ENCODE measurements at regions not wholly inside any gene's neighbourhood (a gene's known extent, or its start where the extent isn't known, plus 50 kb on each side); places are given as distances from the start of the nearest gene placed in this dataset.

DNA sequence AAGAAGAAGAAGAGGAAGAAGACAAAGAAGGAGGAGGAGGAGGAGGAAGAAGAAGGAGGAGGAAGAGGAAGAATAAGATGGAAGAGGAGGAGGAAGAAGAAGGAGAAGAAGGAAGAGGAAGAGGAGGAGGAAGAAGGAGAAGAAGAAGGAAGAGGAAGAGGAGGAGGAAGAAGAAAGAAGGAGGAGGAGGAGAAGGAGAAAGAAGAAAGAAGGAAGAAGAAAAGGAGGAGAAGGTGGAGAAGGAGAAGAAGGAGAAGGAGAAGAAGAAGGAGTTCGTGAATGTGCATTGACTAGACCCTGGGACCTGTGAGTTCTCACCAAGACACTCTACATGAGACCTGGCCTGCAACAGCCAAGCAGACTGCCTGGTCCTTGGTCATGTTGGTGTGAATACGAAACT is 131.7 kb upstream of the ERRFI1 start:
- no peak overlapping the region for H2AFZ ChIP-seq (ENCODE audit: low read length)
- H3K23ac ChIP-seq (ENCODE audit: insufficient read length), result no peak overlapping the region
- DNase-seq (ENCODE audit: low read depth in 1 of 2, low spot score in 2 of 2) (no peak), FAIRE-seq (no peak)
- H3K4me2 ChIP-seq (ENCODE audit: insufficient read depth in 1 of 2, low read depth in 2 of 2, low read length in 2 of 2), result no peak overlapping the region
- H3K79me1 ChIP-seq (ENCODE audit: low read depth, low read length), result no peaks in the 10 kb centered on the region
- ChIA-PET CTCF (ENCODE audit: partially characterized antibody) (no interaction called here), POLR2A (ENCODE audit: partially characterized antibody) (no interaction called here)
- no peak overlapping the region for H3K14ac ChIP-seq (ENCODE audit: insufficient read length)
- no peaks in the 10 kb centered on the region for H3K79me2 ChIP-seq (ENCODE audit: control insufficient read depth in 1 of 2, insufficient read depth in 2 of 2, low read length in 2 of 2)
- H4K20me1 ChIP-seq (replicated peaks in 1 of 2; ENCODE audit: control insufficient read depth in 1 of 2, insufficient read depth in 2 of 2, low read length in 2 of 2), result no peaks in the 10 kb centered on the region
- H3K9ac ChIP-seq (replicated peaks in 1 of 4; ENCODE audit: extremely low read depth in 1 of 4, low read depth in 3 of 4, low read length in 3 of 4), result no peak overlapping the region
- no peaks in the 10 kb centered on the region for H3K27me3 ChIP-seq (replicated peaks in 1 of 4; ENCODE audit: control insufficient read depth in 3 of 4, extremely low read depth in 1 of 4, insufficient read depth in 3 of 4, low read length in 3 of 4)
- H2BK12ac ChIP-seq (ENCODE audit: low read depth, low read length), result no peak overlapping the region
- no peak overlapping the region for H3K4me3 ChIP-seq (ENCODE audit: extremely low read depth in 1 of 4, insufficient read depth in 2 of 4, low read depth in 3 of 4, low read length in 4 of 4)
- peaks cover 0 to 2% of the 10 kb centered on the region in 2 experiments; a peak in 1 of 4 replicates for H3K9me3 ChIP-seq (ENCODE audit: insufficient read depth in 2 of 2, low read depth in 1 of 2, low read length in 1 of 2)
- no peak overlapping the region for H3K18ac ChIP-seq (ENCODE audit: extremely low read depth, low read length)
- 87% methylated on average over 2 of the region's 2 CpGs; no CpG with 5 or more reads in 1 of the 2 experiments for WGBS, 2 experiments (ENCODE audit: extremely low coverage in 1 of 2, insufficient coverage in 1 of 2, insufficient read length in 1 of 2, insufficient replicate concordance in 2 of 2, low coverage in 1 of 2, low lambda C conversion rate in 2 of 2, missing lambda C conversion rate in 1 of 2)
- H4K8ac ChIP-seq (ENCODE audit: extremely low read depth, insufficient read depth, low read length), result no peak overlapping the region
- H3K56ac ChIP-seq (replicated peaks; ENCODE audit: insufficient read length, low read depth, low read length), result no peak overlapping the region
- H3K4ac ChIP-seq (replicated peaks; ENCODE audit: insufficient read length, low read depth, low read length), result no peak overlapping the region
- H3K4me1 ChIP-seq (replicated peaks in 1 of 4; ENCODE audit: control insufficient read depth in 3 of 4, insufficient read depth in 4 of 4, low read length in 3 of 4), result peaks cover 0 to 2% (median 0%) of the 10 kb centered on the region in 4 experiments; a peak in 3 of 7 replicates
- no peak overlapping the region for H2AK5ac ChIP-seq (ENCODE audit: low read depth, low read length)
- H2BK15ac ChIP-seq (ENCODE audit: low read length), result no peak overlapping the region
- no peaks in the 10 kb centered on the region for H3K36me3 ChIP-seq (ENCODE audit: control insufficient read depth in 2 of 4, insufficient read depth in 4 of 4, low read length in 3 of 4)
- H4K5ac ChIP-seq (ENCODE audit: insufficient read length, low read depth, low read length), result no peak overlapping the region
- no peaks in the 10 kb centered on the region for H3K23me2 ChIP-seq (ENCODE audit: low read depth, low read length)
- no peak overlapping the region for H4K91ac ChIP-seq (replicated peaks; ENCODE audit: insufficient read length, low read length)
- no peak overlapping the region for H2BK120ac ChIP-seq (replicated peaks; ENCODE audit: low read depth, low read length)
- H2BK20ac ChIP-seq (ENCODE audit: low read length), result peak overlapping the region; percentile 40; the same call in 1 of the 2 replicates
- no peak overlapping the region for H3K27ac ChIP-seq (ENCODE audit: low read depth, low read length)
- H2BK5ac ChIP-seq (ENCODE audit: low read depth, low read length), result no peak overlapping the region
- TF ChIP-seq, protein P1, sequence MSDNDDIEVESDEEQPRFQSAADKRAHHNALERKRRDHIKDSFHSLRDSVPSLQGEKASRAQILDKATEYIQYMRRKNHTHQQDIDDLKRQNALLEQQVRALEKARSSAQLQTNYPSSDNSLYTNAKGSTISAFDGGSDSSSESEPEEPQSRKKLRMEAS (IDR thresholded peaks at IDR 0.05), result no peak
- TF ChIP-seq ZNF274 (IDR thresholded peaks at IDR 0.05; ENCODE audit: borderline replicate concordance, extremely low read depth, low read length) (no peak), EZH2 (IDR thresholded peaks at IDR 0.05; ENCODE audit: low read depth, low read length, severe bottlenecking) (no peak), KDM4A (IDR thresholded peaks at IDR 0.05; ENCODE audit: low read depth, low read length, severe bottlenecking) (no peak), BRCA1 (IDR thresholded peaks at IDR 0.05; ENCODE audit: low read depth, low read length) (no peak)

Measured in H1 (cell line).